SU-DHL-6 (cell line): ENCODE measurements at regions not wholly inside any gene's neighbourhood (a gene's known extent, or its start where the extent isn't known, plus 50 kb on each side); places are given as distances from the start of the nearest gene placed in this dataset.
"Not testable (repeated sequence)": the region's sequence is repeated elsewhere in the genome, so short reads cannot be mapped to it uniquely, and the experiment has no call there.

Experiments
- H2AFZ ChIP-seq: fragments of 200-600 bp; sonication (generic); 2 replicates; pipeline ENCODE4 v1.6.1; 2014; ENCODE audit warnings: low read depth, mild to moderate bottlenecking, moderate library complexity, mixed read lengths, antibody characterized with exemption, low read length; ENCODE audit not compliant: severe bottlenecking
- H3F3A ChIP-seq: fragments of 200-600 bp; shearing (Covaris generic); 2 replicates; pipeline ENCODE4 v1.6.0; 2016; ENCODE audit warnings: antibody characterized with exemption, mild to moderate bottlenecking; ENCODE audit not compliant: insufficient read depth
- H3K27ac ChIP-seq: fragments of 200-600 bp; sonication (generic); 2 replicates; pipeline ENCODE4 v1.5.1; 2016; ENCODE audit warnings: low read depth, mild to moderate bottlenecking, low read length, moderate library complexity, mixed read lengths
- H3K27me3 ChIP-seq: fragments of 200-600 bp; sonication (generic), shearing (Covaris generic); 2 replicates; pipeline ENCODE4 v1.6.0; 2014; ENCODE audit warnings: mild to moderate bottlenecking, low read length
- H3K36me3 ChIP-seq: fragments of 200-600 bp; sonication (generic); 2 replicates; pipeline ENCODE4 v1.6.1; 2014; ENCODE audit warnings: mild to moderate bottlenecking, low read length, mixed read lengths
- H3K4me2 ChIP-seq: fragments of 300-600, 200-600 bp; shearing (Covaris generic), sonication (generic); 2 replicates; pipeline ENCODE4 v1.6.0; 2014; ENCODE audit warnings: low read length, low read depth, mild to moderate bottlenecking; ENCODE audit not compliant: poor library complexity, severe bottlenecking
- H3K4me3 ChIP-seq: fragments of 200-600 bp; sonication (generic); 2 replicates; pipeline ENCODE4 v1.5.1; 2014; ENCODE audit warnings: antibody characterized with exemption, low read length, mild to moderate bottlenecking, mixed read lengths; ENCODE audit not compliant: insufficient read depth, poor library complexity, severe bottlenecking
- H3K79me2 ChIP-seq: fragments of 200-600 bp; sonication (generic); 2 replicates; pipeline ENCODE4 v1.6.1; 2014; ENCODE audit warnings: mild to moderate bottlenecking, low read length, moderate library complexity; ENCODE audit not compliant: insufficient read depth
- H3K9ac ChIP-seq: fragments of 200-600 bp; sonication (generic); 2 replicates; pipeline ENCODE4 v1.7.0; 2014; ENCODE audit warnings: mild to moderate bottlenecking, low read length
- H3K9me2 ChIP-seq: fragments of 200-600 bp; sonication (generic); replicated peaks from 2 replicates; pipeline ENCODE4 v1.6.1; 2014; ENCODE audit warnings: low read length; ENCODE audit not compliant: insufficient read depth
- H3K9me3 ChIP-seq: fragments of 200-600 bp; sonication (generic); 2 replicates; pipeline ENCODE4 v1.6.1; 2014; ENCODE audit warnings: low read length, mixed read lengths; ENCODE audit not compliant: insufficient read depth
- H4K20me1 ChIP-seq: fragments of 200-600 bp; sonication (generic); 2 replicates; pipeline ENCODE4 v1.6.1; 2014; ENCODE audit warnings: low read depth, mild to moderate bottlenecking, antibody characterized with exemption, low read length, moderate library complexity, mixed read lengths
- CTCF ChIP-seq: fragments of 200-600 bp; sonication (generic); IDR thresholded peaks from one replicate; pipeline ENCODE4 v1.5.1; 2017; ENCODE audit warnings: antibody characterized with exemption, mild to moderate bottlenecking, low read length, moderate library complexity; ENCODE audit not compliant: insufficient read depth, poor library complexity, severe bottlenecking
- EZH2phosphoT487 ChIP-seq: fragments of 200-600 bp; sonication (generic), shearing (Covaris generic); conservative IDR thresholded peaks from 2 replicates; pipeline ENCODE4 v1.6.1; 2018; ENCODE audit warnings: mild to moderate bottlenecking, antibody characterized with exemption, low read length, moderate library complexity, mixed read lengths

DNA sequence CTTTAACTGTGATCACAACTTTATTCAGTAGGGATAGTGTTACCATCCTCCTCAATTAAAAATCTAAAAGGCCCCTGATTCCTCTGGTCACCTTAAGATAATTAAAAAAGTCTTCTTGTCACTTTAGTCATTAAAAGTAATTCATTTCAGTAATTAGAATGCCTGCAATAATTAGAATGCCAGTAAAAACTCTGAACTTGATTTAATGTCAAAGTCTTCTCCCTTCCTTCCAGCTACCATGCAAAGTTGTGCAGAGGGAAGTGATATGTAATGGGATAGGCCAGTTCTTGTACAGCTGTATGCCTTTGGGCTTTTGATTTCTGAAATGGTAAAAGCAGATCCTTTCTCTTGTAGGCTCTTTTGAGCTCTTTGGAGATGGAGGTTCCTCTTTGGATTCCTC lies 417.2 kb downstream of the ADAM29 start:
- Histone ChIP-seq H4K20me1 (no peaks in the 10 kb centered on the region), H3K27me3 (no peaks in the 10 kb centered on the region), H3F3A (no peaks in the 10 kb centered on the region), H3K79me2 (no peaks in the 10 kb centered on the region), H3K36me3 (no peaks in the 10 kb centered on the region), H3K9ac (no peak overlapping the region), H3K4me2 (no peak overlapping the region), H3K9me3 (no peaks in the 10 kb centered on the region), H3K4me3 (no peak overlapping the region), H2AFZ (no peak overlapping the region), H3K9me2 (no peaks in the 10 kb centered on the region), H3K27ac (no peak overlapping the region)
- TF ChIP-seq CTCF (no peak), EZH2phosphoT487 (no peak)

- H3K27me3 ChIP-seq, result not testable (repeated sequence)
Measured at GRCh38 chr4:175336570-175336969, 418.4 kb downstream of the ADAM29 start.

GRCh38 chr4:175339100-175339707 lies 421.0 kb downstream of the ADAM29 start:
- TF ChIP-seq EZH2phosphoT487 (no peak), CTCF (no peak)
- H3F3A ChIP-seq, result no peaks in the 10 kb centered on the region
- H3K9me2 ChIP-seq, result no peaks in the 10 kb centered on the region
- no peak overlapping the region for H2AFZ ChIP-seq
- H3K27ac ChIP-seq, result no peak overlapping the region
- H3K4me2 ChIP-seq, result no peak overlapping the region
- H3K36me3 ChIP-seq, result no peaks in the 10 kb centered on the region
- no peak overlapping the region for H3K4me3 ChIP-seq
- H3K9ac ChIP-seq, result no peak overlapping the region
- peaks cover 10% of the 10 kb centered on the region; the same call in 1 of the 2 replicates for H3K9me3 ChIP-seq
- no peaks in the 10 kb centered on the region for H4K20me1 ChIP-seq
- H3K27me3 ChIP-seq, result no peaks in the 10 kb centered on the region
- H3K79me2 ChIP-seq, result no peaks in the 10 kb centered on the region

More at GRCh38 chr4:175336570-175336969, 418.4 kb downstream of the ADAM29 start:
- not testable (repeated sequence) for H3K36me3 ChIP-seq, H3K4me3 ChIP-seq, H3K9ac ChIP-seq, H2AFZ ChIP-seq, H3F3A ChIP-seq, H3K27ac ChIP-seq, H4K20me1 ChIP-seq, H3K9me2 ChIP-seq, H3K4me2 ChIP-seq, H3K79me2 ChIP-seq, H3K9me3 ChIP-seq

DNA sequence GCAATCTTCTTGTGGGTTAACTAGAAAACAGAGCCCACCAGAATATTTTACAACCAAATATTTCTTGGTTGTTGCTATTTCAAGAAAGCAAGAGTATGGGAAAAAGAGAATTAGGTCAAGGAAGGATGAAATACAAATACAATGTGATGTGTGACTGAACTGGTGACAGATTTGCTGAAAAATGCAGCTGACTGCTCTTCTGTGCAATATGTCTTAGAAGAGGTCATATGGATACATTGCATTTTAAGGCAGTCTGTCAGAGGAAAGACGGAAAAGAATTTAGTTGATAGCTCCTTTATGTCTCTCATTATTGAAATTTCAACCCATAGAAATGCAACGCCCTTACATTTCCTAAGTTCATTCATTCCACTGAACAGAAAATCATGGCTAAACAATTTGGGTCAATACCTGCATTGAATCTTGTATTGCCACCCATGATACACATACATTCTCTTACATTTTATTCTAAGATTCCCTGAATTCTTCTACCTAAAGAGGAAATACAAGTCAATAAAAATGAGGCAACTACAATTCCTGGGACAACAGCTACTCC lies 423.1 kb downstream of the ADAM29 start:
- Histone ChIP-seq H2AFZ (no peak overlapping the region), H3F3A (no peaks in the 10 kb centered on the region), H3K4me3 (no peak overlapping the region), H3K4me2 (no peak overlapping the region), H3K79me2 (no peaks in the 10 kb centered on the region), H3K27me3 (no peaks in the 10 kb centered on the region), H4K20me1 (no peaks in the 10 kb centered on the region), H3K9me3 (peaks cover 15% of the 10 kb centered on the region; the same call in 1 of the 2 replicates), H3K9ac (no peak overlapping the region), H3K9me2 (no peaks in the 10 kb centered on the region), H3K27ac (no peak overlapping the region), H3K36me3 (no peaks in the 10 kb centered on the region)
- no peak for TF ChIP-seq CTCF
- no peak for TF ChIP-seq EZH2phosphoT487
